CD4-positive, CD25-positive, alpha-beta regulatory T cell (primary cell): ENCODE measurements at regions not wholly inside any gene's neighbourhood (a gene's known extent, or its start where the extent isn't known, plus 50 kb on each side); places are given as distances from the start of the nearest gene placed in this dataset.

Experiments
- ATAC-seq, 2 donors: fragments of 150-1000 bp; cut with Tn5 transposase; one replicate each; pipeline ENCODE4 v1.10.0; 2021; ENCODE audit warnings: low read depth in 2 of 2, moderate number of reproducible peaks in 2 of 2, moderate library complexity in 1 of 2
- DNase-seq, 3 donors: peaks; one replicate each; pipeline versions ENCODE4 v3.0.0 to v3.0.0-alpha.2; 2012 to 2022; ENCODE audit warnings: mixed read lengths in 1 of 3
- H3K27ac ChIP-seq: one replicate; pipeline ENCODE4 v1.7.0; 2013; ENCODE audit warnings: mild to moderate bottlenecking, low read length; ENCODE audit not compliant: insufficient read depth, poor library complexity, severe bottlenecking
- H3K27me3 ChIP-seq: one replicate; pipeline ENCODE4 v1.7.0; 2013; ENCODE audit warnings: low read length; ENCODE audit not compliant: control insufficient read depth, insufficient read depth
- H3K36me3 ChIP-seq: one replicate; pipeline ENCODE4 v1.7.0; 2013; ENCODE audit warnings: mild to moderate bottlenecking, low read length, moderate library complexity; ENCODE audit not compliant: control insufficient read depth, insufficient read depth
- H3K4me1 ChIP-seq: 2 replicates; pipeline ENCODE4 v1.7.0; 2013; ENCODE audit warnings: mild to moderate bottlenecking, low read length; ENCODE audit not compliant: insufficient read depth, control insufficient read depth, poor library complexity, severe bottlenecking
- H3K4me3 ChIP-seq: one replicate; pipeline ENCODE4 v1.7.0; 2013; ENCODE audit warnings: low read depth, mild to moderate bottlenecking, low read length, moderate library complexity
- H3K9me3 ChIP-seq, 2 experiments: 1 replicate in 1 of 2; 2 replicates in 1 of 2; pipeline ENCODE4 v1.7.0; 2013; ENCODE audit warnings: low read length in 2 of 2, mild to moderate bottlenecking in 1 of 2, moderate library complexity in 1 of 2; ENCODE audit not compliant: control insufficient read depth in 2 of 2
- H3K27ac Mint-ChIP-seq, 3 donors: one replicate each; pipeline ENCODE4 v1.8.0; 2020 to 2022; ENCODE audit warnings: mild to moderate bottlenecking in 3 of 3, mixed read lengths in 3 of 3, moderate library complexity in 2 of 3
- H3K27me3 Mint-ChIP-seq: one replicate; pipeline ENCODE4 v1.8.0; 2022; ENCODE audit warnings: mild to moderate bottlenecking, mixed read lengths
- H3K36me3 Mint-ChIP-seq: one replicate; pipeline ENCODE4 v1.8.0; 2020; ENCODE audit warnings: mixed read lengths
- H3K4me1 Mint-ChIP-seq, 4 donors: one replicate each; pipeline ENCODE4 v1.8.0; 2020 to 2022; ENCODE audit warnings: mixed read lengths in 4 of 4, mild to moderate bottlenecking in 1 of 4
- H3K4me3 Mint-ChIP-seq, 4 donors: one replicate each; pipeline ENCODE4 v1.8.0; 2020 to 2022; ENCODE audit warnings: mild to moderate bottlenecking in 4 of 4, mixed read lengths in 4 of 4, moderate library complexity in 3 of 4
- H3K9me3 Mint-ChIP-seq, 7 donors: one replicate each; pipeline ENCODE4 v1.8.0; 2020 to 2022; ENCODE audit warnings: mixed read lengths in 7 of 7, mild to moderate bottlenecking in 3 of 7, moderate library complexity in 2 of 7

DNA sequence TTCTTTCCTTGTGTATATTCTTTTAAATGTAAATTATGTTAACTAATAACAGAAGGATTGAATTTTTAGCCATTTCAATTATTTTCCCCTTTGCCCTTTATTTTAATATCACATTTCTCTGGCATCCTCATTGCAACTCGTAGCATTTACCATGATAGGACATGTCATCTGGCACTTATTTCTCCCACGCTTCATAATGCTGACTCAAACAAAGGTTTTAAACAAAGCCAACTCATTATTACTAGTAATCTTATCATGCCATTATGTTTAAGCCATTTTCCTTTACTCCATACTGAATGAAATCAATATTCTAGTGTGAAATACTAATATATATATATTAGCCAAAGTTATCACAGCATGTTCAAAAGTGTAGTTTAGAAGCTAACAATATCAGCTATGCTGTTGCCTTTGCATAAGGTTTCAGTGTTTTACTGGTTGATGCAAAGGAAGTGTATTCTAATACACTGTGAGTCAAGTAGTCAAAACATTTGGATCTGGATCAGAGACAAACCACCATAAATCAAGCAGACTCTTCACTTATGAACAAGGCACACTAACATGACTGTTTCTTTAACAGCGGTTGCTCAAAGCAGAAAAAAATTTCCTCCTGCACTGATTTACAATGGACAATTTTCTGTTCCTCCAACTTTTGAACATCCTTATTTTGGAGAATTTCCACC, 281.6 kb downstream of the SLC7A11 start:
- no peak overlapping the region for H3K4me3 ChIP-seq
- H3K9me3 Mint-ChIP-seq, result peaks cover 1 to 12% (median 5%) of the 10 kb centered on the region in 7 donors
- no peaks in the 10 kb centered on the region for H3K27me3 Mint-ChIP-seq
- no peaks in the 10 kb centered on the region for H3K36me3 ChIP-seq
- H3K4me1 ChIP-seq, result no peaks in the 10 kb centered on the region
- H3K4me3 Mint-ChIP-seq, result no peak overlapping the region
- H3K4me1 Mint-ChIP-seq, result no peaks in the 10 kb centered on the region
- no peaks in the 10 kb centered on the region for H3K9me3 ChIP-seq
- DNase-seq (no peak), ATAC-seq (no peak)
- H3K27ac ChIP-seq, result no peak overlapping the region
- H3K36me3 Mint-ChIP-seq, result no peaks in the 10 kb centered on the region
- H3K27ac Mint-ChIP-seq, result no peak overlapping the region
- H3K27me3 ChIP-seq, result no peaks in the 10 kb centered on the region

DNA sequence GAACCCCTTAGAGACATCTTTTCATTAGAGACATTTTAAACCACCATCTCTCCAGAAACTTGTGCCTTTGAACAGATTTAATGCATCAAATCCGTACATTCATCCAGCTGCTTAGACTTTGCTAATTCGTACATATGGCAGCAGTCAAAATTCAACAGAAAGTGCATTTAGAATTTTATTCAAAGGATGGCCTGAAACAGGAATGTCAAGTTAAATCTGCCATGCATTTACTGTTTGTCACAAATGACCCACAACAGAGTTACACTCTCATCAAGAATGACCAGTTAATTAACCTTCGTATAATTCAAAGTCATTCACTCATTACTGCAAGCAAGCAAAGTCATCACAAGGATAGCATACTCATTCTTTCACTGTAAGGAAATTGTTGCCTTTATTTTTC, 284.3 kb downstream of the SLC7A11 start:
- Histone ChIP-seq H3K36me3 (no peaks in the 10 kb centered on the region), H3K4me3 (no peak overlapping the region), H3K9me3 (no peaks in the 10 kb centered on the region), H3K27me3 (no peaks in the 10 kb centered on the region), H3K27ac (no peak overlapping the region), H3K4me1 (no peaks in the 10 kb centered on the region)
- H3K27me3 Mint-ChIP-seq, result no peaks in the 10 kb centered on the region
- no peak for ATAC-seq
- no peak overlapping the region for H3K27ac Mint-ChIP-seq
- H3K9me3 Mint-ChIP-seq, result peaks cover 1 to 12% (median 8%) of the 10 kb centered on the region in 7 donors
- no peaks in the 10 kb centered on the region for H3K4me1 Mint-ChIP-seq
- no peak overlapping the region for H3K4me3 Mint-ChIP-seq
- no peaks in the 10 kb centered on the region for H3K36me3 Mint-ChIP-seq
- DNase-seq, result no peak

- H3K9me3 ChIP-seq, result no peaks in the 10 kb centered on the region
- Mint-ChIP-seq H3K27me3 (no peaks in the 10 kb centered on the region), H3K9me3 (peaks cover 1 to 12% (median 8%) of the 10 kb centered on the region in 7 donors), H3K36me3 (no peaks in the 10 kb centered on the region), H3K4me3 (no peak overlapping the region), H3K27ac (no peak overlapping the region), H3K4me1 (no peaks in the 10 kb centered on the region)
- no peak overlapping the region for H3K27ac ChIP-seq
- DNase-seq (no peak), ATAC-seq (no peak)
- no peaks in the 10 kb centered on the region for H3K27me3 ChIP-seq
- H3K36me3 ChIP-seq, result no peaks in the 10 kb centered on the region
- H3K4me3 ChIP-seq, result no peak overlapping the region
- H3K4me1 ChIP-seq, result no peaks in the 10 kb centered on the region
Observed at GRCh38 chr4:137956256-137956655, 285.9 kb downstream of the SLC7A11 start.

DNA sequence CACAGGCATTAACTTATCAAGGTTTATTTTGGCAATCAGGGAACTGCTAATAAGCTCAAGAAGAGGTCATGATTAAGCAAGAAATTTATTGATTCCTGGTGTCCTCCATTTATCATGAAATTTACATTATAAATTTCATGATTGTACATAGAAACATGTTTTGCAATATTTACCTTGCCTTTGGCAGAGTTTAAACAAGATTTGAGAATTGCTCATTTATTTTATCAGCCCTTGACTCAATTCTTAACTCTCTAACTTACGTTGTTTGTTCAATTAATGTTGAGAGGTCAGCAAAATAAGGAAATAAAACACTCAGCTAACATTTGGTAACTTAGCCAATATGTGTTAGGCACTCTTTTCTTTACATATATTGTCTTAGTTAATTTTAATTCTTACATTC, 286.6 kb downstream of the SLC7A11 start:
- Histone ChIP-seq H3K4me3 (no peak overlapping the region), H3K27me3 (no peaks in the 10 kb centered on the region), H3K27ac (no peak overlapping the region), H3K36me3 (no peaks in the 10 kb centered on the region), H3K4me1 (no peaks in the 10 kb centered on the region), H3K9me3 (no peaks in the 10 kb centered on the region)
- Mint-ChIP-seq H3K27ac (no peak overlapping the region), H3K36me3 (no peaks in the 10 kb centered on the region), H3K4me3 (no peak overlapping the region), H3K27me3 (no peaks in the 10 kb centered on the region), H3K4me1 (no peaks in the 10 kb centered on the region), H3K9me3 (peaks cover 1 to 12% (median 8%) of the 10 kb centered on the region in 7 donors)
- ATAC-seq, result no peak
- no peak for DNase-seq

DNA sequence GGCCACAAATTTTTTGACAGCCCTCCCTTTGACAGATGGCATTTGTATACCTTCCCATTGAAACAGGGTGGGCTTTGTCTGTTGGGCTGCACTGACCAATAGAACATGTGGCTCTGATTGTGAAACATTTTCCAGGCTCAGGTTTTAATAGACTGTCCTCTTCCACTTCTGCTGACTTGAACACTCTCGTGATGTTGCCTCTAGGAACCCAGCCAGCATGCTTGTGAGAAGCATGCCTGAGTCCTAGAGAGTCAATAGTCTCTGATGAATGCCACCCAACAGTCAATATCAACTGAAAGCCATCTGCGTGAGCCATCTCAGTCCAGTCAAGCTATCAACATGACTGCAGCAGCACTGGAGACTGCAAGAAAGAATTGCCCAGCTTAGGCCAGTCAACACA, 290.0 kb downstream of the SLC7A11 start:
- Histone ChIP-seq H3K4me3 (no peak overlapping the region), H3K27me3 (no peaks in the 10 kb centered on the region), H3K4me1 (no peaks in the 10 kb centered on the region), H3K9me3 (no peaks in the 10 kb centered on the region), H3K27ac (no peak overlapping the region), H3K36me3 (no peaks in the 10 kb centered on the region)
- Mint-ChIP-seq H3K36me3 (no peaks in the 10 kb centered on the region), H3K27me3 (no peaks in the 10 kb centered on the region), H3K27ac (no peak overlapping the region), H3K4me1 (no peaks in the 10 kb centered on the region), H3K4me3 (no peak overlapping the region), H3K9me3 (peaks cover 3 to 9% (median 5%) of the 10 kb centered on the region in 7 donors)
- ATAC-seq (no peak), DNase-seq (no peak)

DNA sequence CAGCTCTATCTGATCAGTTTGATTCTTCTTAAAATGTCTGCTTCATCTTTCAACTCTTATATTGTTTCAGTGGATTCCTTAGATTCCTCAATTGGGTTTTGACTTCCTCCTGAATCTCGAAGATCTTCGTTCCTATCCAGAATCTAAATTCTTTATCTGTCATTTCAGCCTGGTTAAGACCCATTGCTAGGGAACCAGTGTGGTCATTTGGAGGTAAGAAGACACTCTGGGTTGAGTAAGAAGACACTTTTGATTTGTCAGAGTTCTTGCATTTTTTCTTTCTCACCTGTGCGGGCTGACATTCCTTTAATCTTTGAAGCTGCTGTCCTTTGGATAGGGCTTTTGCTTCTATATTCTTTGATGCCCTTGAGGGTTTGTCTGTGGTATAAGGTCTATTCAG, 291.9 kb downstream of the SLC7A11 start:
- no peaks in the 10 kb centered on the region for H3K27me3 Mint-ChIP-seq

GRCh38 chr4:137949746-137950145, 292.4 kb downstream of the SLC7A11 start:
- DNase-seq (no peak), ATAC-seq (no peak)
- Mint-ChIP-seq H3K27ac (no peak overlapping the region), H3K9me3 (peaks cover 3 to 15% (median 5%) of the 10 kb centered on the region in 7 donors), H3K27me3 (no peaks in the 10 kb centered on the region), H3K36me3 (no peaks in the 10 kb centered on the region), H3K4me3 (no peak overlapping the region), H3K4me1 (no peaks in the 10 kb centered on the region)
- no peaks in the 10 kb centered on the region for H3K27me3 ChIP-seq
- no peak overlapping the region for H3K27ac ChIP-seq
- H3K4me1 ChIP-seq, result no peaks in the 10 kb centered on the region
- H3K36me3 ChIP-seq, result no peaks in the 10 kb centered on the region
- H3K9me3 ChIP-seq, result no peaks in the 10 kb centered on the region
- H3K4me3 ChIP-seq, result no peak overlapping the region

More for the DNA sequence above, 291.9 kb downstream of the SLC7A11 start:
- DNase-seq (no peak), ATAC-seq (no peak)
- Histone ChIP-seq H3K4me3 (no peak overlapping the region), H3K9me3 (no peaks in the 10 kb centered on the region), H3K4me1 (no peaks in the 10 kb centered on the region), H3K27ac (no peak overlapping the region), H3K27me3 (no peaks in the 10 kb centered on the region), H3K36me3 (no peaks in the 10 kb centered on the region)
- no peaks in the 10 kb centered on the region for H3K4me1 Mint-ChIP-seq
- H3K27ac Mint-ChIP-seq, result no peak overlapping the region
- no peaks in the 10 kb centered on the region for H3K36me3 Mint-ChIP-seq
- peaks cover 3 to 15% (median 5%) of the 10 kb centered on the region in 7 donors for H3K9me3 Mint-ChIP-seq
- no peak overlapping the region for H3K4me3 Mint-ChIP-seq

DNA sequence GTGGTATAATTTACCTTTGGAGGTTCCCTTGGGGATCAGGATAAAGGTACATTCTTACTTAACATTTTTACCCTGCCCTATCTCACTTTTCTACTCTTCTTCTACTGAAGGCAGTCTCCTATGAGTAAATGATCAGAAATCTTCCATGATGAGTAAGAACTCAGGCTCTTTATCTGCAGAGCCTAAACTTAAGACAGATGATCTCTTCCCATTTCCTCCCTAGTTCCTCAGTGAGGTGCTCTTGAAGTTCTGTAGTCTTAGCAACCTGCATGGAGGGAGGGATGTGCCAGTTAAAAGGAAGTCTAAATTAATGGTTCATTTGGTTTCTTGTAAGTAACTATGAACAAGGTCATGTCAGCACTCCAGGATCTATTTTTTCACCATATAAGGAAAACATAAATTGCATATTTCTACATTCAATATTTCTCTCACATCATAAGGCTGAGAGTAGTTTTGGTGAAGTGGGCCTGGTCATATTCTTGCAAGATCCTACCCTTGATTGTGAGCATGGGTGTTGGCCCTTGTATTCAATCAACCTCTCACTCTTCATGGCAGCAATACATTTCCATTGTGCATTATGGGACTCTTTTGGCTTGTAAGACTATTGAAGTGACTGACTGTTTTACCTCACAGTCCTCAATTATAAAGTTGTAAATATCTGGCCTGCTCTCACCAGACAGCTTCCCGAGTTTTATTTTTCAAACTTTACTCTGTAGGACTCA, 295.5 kb downstream of the SLC7A11 start:
- H3K9me3 ChIP-seq, result no peaks in the 10 kb centered on the region
- Mint-ChIP-seq H3K36me3 (no peaks in the 10 kb centered on the region), H3K27me3 (no peaks in the 10 kb centered on the region), H3K4me1 (no peaks in the 10 kb centered on the region), H3K9me3 (peaks cover 0 to 19% (median 4%) of the 10 kb centered on the region in 7 donors), H3K4me3 (no peak overlapping the region), H3K27ac (no peak overlapping the region)
- ATAC-seq (no peak), DNase-seq (no peak)
- no peaks in the 10 kb centered on the region for H3K4me1 ChIP-seq
- no peaks in the 10 kb centered on the region for H3K36me3 ChIP-seq
- H3K27me3 ChIP-seq, result no peaks in the 10 kb centered on the region
- H3K4me3 ChIP-seq, result no peak overlapping the region
- no peak overlapping the region for H3K27ac ChIP-seq
